Gastrocnemius medialis (tissue), 4 donors: ENCODE measurements at regions not wholly inside any gene's neighbourhood (a gene's known extent, or its start where the extent isn't known, plus 50 kb on each side); places are given as distances from the start of the nearest gene placed in this dataset.

Experiments
- CTCF ChIP-seq, 5 experiments: fragments of 450-650 bp in 3 of 5; fragments of 200-600 bp in 2 of 5; sonication (generic) in 2 of 5; IDR thresholded peaks in 4 of 5; conservative IDR thresholded peaks in 1 of 5; 1 replicate in 4 of 5; 2 replicates in 1 of 5; pipeline ENCODE4 v1.5.1; 2016 to 2019; ENCODE audit warnings: antibody characterized with exemption in 5 of 5, mild to moderate bottlenecking in 3 of 5, moderate library complexity in 3 of 5
- POLR2A ChIP-seq, 2 donors: fragments of 450-650 bp; IDR thresholded peaks; one replicate each; pipeline ENCODE4 v1.6.1; 2017; ENCODE audit warnings: antibody characterized with exemption in 2 of 2, mild to moderate bottlenecking in 2 of 2, moderate library complexity in 2 of 2

DNA sequence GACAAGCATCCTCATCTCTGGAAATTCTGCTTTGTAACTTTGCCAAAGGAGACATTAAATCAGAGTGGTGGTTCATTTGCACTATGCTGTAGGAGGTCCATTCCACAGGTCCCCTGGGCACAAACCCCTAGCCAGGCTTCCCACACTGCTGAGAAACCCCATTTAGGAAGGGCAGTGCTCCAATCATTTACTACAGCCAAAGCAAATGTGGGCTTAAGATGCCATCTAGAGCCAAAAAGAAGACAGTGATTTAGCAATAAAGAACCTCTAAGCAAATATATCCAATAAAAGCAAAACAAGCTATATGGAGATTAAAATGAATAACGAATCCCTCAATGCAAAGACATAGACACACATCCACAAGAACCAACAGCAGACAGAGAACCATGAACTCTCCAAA, 129.0 kb upstream of the ALDH1B1 start:
- TF ChIP-seq CTCF (IDR thresholded peaks at IDR 0.05 in 4 of 5, conservative IDR thresholded peaks at IDR 0.05 in 1 of 5) (no peak), POLR2A (IDR thresholded peaks at IDR 0.05) (no peak)
